ENCODE measurements at regions not wholly inside any gene's neighbourhood (a gene's known extent, or its start where the extent isn't known, plus 50 kb on each side); places are given as distances from the start of the nearest gene placed in this dataset.

DNA sequence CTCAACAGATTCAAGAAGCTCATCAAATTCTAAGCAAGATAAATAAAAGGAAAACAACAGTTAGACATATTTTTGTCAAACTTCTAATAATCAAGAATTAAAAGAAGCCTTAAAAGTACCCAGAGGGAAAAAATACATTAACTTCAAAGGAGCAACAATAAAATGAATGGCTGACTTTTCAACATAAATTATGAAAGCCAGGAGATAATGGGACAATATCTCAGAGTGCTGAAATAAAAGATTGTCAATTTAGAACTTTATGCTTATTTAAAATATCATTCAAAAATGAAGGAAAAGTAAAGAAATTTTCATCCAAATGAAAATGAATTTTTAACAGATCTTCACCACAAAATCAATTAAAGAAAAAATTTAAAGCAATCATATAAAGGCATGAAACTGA is 108.5 kb upstream of the IL6 start:
- Histone ChIP-seq H3K27me3 (no peaks in the 10 kb centered on the region), H3K36me3 (no peaks in the 10 kb centered on the region), H3K4me1 (no peaks in the 10 kb centered on the region), H3K9me3 (peaks cover 0 to 5% of the 10 kb centered on the region in 2 donors), H3K27ac (no peak overlapping the region), H3K4me3 (no peak overlapping the region)
- no peak for DNase-seq (ENCODE audit: low spot score in 2 of 2)
- intact Hi-C loops (cut with DNase I), result no loop called here
- TF ChIP-seq, protein P1, sequence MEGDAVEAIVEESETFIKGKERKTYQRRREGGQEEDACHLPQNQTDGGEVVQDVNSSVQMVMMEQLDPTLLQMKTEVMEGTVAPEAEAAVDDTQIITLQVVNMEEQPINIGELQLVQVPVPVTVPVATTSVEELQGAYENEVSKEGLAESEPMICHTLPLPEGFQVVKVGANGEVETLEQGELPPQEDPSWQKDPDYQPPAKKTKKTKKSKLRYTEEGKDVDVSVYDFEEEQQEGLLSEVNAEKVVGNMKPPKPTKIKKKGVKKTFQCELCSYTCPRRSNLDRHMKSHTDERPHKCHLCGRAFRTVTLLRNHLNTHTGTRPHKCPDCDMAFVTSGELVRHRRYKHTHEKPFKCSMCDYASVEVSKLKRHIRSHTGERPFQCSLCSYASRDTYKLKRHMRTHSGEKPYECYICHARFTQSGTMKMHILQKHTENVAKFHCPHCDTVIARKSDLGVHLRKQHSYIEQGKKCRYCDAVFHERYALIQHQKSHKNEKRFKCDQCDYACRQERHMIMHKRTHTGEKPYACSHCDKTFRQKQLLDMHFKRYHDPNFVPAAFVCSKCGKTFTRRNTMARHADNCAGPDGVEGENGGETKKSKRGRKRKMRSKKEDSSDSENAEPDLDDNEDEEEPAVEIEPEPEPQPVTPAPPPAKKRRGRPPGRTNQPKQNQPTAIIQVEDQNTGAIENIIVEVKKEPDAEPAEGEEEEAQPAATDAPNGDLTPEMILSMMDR (IDR thresholded peaks at IDR 0.05), result no peak

DNA sequence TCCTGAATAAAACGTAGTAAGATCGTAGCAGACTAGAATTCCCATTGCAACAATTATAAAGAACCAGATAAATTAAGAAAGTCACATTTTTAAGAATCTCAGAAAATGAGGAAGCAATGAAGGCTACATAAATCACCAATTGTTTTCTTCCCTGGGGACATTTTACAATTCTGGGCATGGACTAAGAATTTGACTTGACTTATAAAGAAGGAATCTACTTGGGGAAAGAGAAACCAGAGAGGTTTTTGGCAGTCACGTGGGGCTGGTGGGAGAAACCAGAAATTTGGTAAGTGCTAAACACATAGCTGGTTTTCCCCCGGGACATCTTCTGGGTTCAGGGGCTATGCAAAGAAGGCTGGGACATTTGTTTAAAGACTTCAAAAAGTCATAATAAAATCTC is 109.8 kb upstream of the IL6 start:
- Histone ChIP-seq H3K27ac (no peak overlapping the region), H3K9me3 (peaks cover 0 to 5% of the 10 kb centered on the region in 2 donors), H3K27me3 (no peaks in the 10 kb centered on the region), H3K4me1 (no peaks in the 10 kb centered on the region), H3K4me3 (no peak overlapping the region), H3K36me3 (no peaks in the 10 kb centered on the region)
- TF ChIP-seq, protein P1 (IDR thresholded peaks at IDR 0.05), result no peak
- DNase-seq (ENCODE audit: low spot score in 2 of 2), result no peak
- intact Hi-C loops (cut with DNase I), result no loop called here

DNA sequence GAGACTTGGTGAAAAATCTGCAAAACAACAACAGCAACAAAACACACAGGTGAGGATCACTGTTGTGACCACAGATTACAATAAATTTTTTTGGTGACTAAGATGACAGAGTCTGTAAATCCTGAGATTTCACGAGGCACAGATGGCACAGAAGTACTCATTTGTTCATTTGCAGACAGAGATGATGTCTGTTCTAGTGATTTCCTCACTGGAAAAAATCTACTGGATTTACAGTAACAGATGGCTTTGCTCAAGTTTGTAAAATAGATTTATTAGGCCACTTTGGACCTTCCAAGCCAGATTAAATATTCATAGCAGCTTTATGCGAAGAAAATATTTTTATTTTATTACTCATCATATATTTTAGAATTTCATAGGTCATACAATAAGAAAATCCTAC is 113.5 kb upstream of the IL6 start:
- H3K9me3 ChIP-seq, result peaks cover 0 to 4% of the 10 kb centered on the region in 2 donors
- H3K4me1 ChIP-seq, result no peaks in the 10 kb centered on the region
- intact Hi-C loops (cut with DNase I), result no loop called here
- no peak overlapping the region for H3K27ac ChIP-seq
- TF ChIP-seq, protein P1 (IDR thresholded peaks at IDR 0.05), result no peak
- DNase-seq (ENCODE audit: low spot score in 2 of 2), result no peak
- no peaks in the 10 kb centered on the region for H3K36me3 ChIP-seq
- no peak overlapping the region for H3K4me3 ChIP-seq
- H3K27me3 ChIP-seq, result no peaks in the 10 kb centered on the region

DNA sequence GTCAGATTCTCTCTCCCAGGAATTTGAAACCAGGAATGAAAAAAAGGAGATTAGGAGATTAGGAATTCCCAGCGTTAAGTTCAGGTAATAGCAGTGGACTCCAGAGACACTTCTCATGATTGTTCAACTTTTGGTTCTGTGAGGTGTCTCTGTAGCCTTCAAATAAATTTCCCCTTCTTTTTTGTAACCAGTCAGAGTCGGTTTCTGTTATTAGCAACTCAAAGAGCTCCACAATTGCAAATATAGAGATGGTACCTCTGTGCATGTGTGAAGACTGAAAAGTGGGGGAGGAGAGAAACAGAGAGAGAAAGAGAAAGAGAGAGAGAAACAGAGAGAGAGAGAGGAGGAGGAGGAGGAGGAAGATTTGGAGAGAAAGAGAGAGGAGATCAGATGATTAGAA is 112.8 kb upstream of the STEAP1B start:
- intact Hi-C loops (cut with DNase I), result no loop called here
- Histone ChIP-seq H3K36me3 (no peaks in the 10 kb centered on the region), H3K27ac (no peak overlapping the region), H3K27me3 (no peaks in the 10 kb centered on the region), H3K9me3 (no peaks in the 10 kb centered on the region), H3K4me1 (no peaks in the 10 kb centered on the region), H3K4me3 (no peak overlapping the region)
- TF ChIP-seq, protein P1 (IDR thresholded peaks at IDR 0.05), result no peak
- DNase-seq (ENCODE audit: low spot score in 2 of 2), result no peak

DNA sequence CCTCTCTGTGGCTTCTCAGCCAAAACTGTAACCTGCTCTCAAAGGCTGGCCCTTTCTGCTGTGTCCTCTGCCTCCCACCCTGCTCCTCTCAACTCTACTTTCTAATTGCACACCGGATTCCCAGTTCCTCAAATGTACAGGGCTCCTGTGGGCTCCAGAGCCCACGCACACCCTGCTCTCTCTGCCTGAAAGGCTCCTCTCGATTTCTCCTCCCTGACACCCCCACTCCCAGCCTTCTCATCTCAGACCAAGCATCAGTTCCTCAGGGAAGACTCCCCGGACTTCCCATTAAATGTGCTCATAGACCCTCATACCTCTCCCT is 111.7 kb upstream of the STEAP1B start:
- H3K4me1 ChIP-seq, result no peaks in the 10 kb centered on the region
- H3K27me3 ChIP-seq, result no peaks in the 10 kb centered on the region
- H3K36me3 ChIP-seq, result no peaks in the 10 kb centered on the region
- H3K27ac ChIP-seq, result no peak overlapping the region
- no peak overlapping the region for H3K4me3 ChIP-seq
- no peak for DNase-seq (ENCODE audit: low spot score in 2 of 2)
- TF ChIP-seq, protein P1 (IDR thresholded peaks at IDR 0.05), result no peak
- intact Hi-C loops (cut with DNase I), result no loop called here
- no peaks in the 10 kb centered on the region for H3K9me3 ChIP-seq

DNA sequence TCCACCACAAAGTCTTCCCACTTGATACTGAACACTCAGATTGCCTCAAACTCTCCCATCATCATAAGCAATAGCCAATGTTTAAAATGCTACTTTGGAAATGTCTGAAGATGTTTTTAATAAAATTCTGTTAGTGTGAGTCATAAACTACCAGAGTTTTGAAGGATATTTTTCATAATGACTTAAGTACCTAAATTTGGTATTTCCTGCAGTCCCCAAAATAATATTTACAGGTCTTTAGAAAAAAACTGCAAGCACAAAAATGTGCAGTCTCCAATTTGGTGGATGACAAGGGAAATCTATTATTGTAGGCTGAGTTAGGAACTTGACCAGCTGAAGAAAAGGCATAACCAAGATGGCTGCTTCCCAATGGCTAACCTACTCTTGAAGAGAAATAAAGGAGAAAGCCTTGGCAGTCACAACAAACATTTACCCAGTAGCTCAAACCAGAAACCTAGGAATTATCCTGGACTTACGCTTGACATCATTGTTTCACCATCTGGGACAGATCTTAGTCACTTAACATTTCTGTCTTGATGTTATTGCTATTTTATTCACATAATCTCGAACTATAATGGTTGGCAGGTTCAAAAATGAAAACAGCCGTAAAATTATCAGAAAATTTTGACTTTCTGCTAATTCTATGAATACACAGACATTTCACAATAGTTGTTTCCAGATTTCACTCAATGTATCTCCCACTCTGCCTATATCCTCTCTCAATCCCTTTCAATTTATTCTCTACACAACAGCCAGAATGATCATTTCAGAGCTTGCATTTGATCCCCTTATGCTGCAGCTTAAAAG is 111.2 kb upstream of the STEAP1B start:
- Histone ChIP-seq H3K27me3 (no peaks in the 10 kb centered on the region), H3K9me3 (no peaks in the 10 kb centered on the region), H3K4me3 (no peak overlapping the region), H3K27ac (no peak overlapping the region), H3K4me1 (no peaks in the 10 kb centered on the region), H3K36me3 (no peaks in the 10 kb centered on the region)
- intact Hi-C loops (cut with DNase I), result no loop called here
- DNase-seq (ENCODE audit: low spot score in 2 of 2), result no peak
- TF ChIP-seq, protein P1 (IDR thresholded peaks at IDR 0.05), result no peak
